ENCODE measurements at regions not wholly inside any gene's neighbourhood (a gene's known extent, or its start where the extent isn't known, plus 50 kb on each side); places are given as distances from the start of the nearest gene placed in this dataset.

- Histone ChIP-seq H3K27me3 (ENCODE audit: control insufficient read depth, insufficient read depth, low read length) (no peaks in the 10 kb centered on the region), H3K4me1 (ENCODE audit: control insufficient read depth, insufficient read depth, low read length) (no peaks in the 10 kb centered on the region), H3K9me3 (ENCODE audit: control insufficient read depth, low read depth, low read length) (no peaks in the 10 kb centered on the region), H3K36me3 (ENCODE audit: control insufficient read depth, insufficient read depth, low read length) (no peaks in the 10 kb centered on the region), H3K4me3 (ENCODE audit: low read length) (no peak overlapping the region), H3K27ac (ENCODE audit: low read length) (no peak overlapping the region)
- WGBS (ENCODE audit: insufficient coverage, low lambda C conversion rate), result 100% methylated on average over 1 of the region's 4 CpGs
- no peak for DNase-seq
Observed at GRCh38 chr21:15254111-15254510, 189.3 kb upstream of the NRIP1 start.

GRCh38 chr21:15255261-15255660 lies 190.5 kb upstream of the NRIP1 start:
- Histone ChIP-seq H3K27me3 (ENCODE audit: control insufficient read depth, insufficient read depth, low read length) (no peaks in the 10 kb centered on the region), H3K4me1 (ENCODE audit: control insufficient read depth, insufficient read depth, low read length) (no peaks in the 10 kb centered on the region), H3K4me3 (ENCODE audit: low read length) (no peak overlapping the region), H3K27ac (ENCODE audit: low read length) (no peak overlapping the region), H3K36me3 (ENCODE audit: control insufficient read depth, insufficient read depth, low read length) (no peaks in the 10 kb centered on the region), H3K9me3 (ENCODE audit: control insufficient read depth, low read depth, low read length) (no peaks in the 10 kb centered on the region)
- no peak for DNase-seq
- WGBS (ENCODE audit: insufficient coverage, low lambda C conversion rate), result no CpG with 5 or more reads among the region's 7 CpGs

- no peaks in the 10 kb centered on the region for H3K4me1 ChIP-seq (ENCODE audit: control insufficient read depth, insufficient read depth, low read length)
- no peak overlapping the region for H3K27ac ChIP-seq (ENCODE audit: low read length)
- no peaks in the 10 kb centered on the region for H3K27me3 ChIP-seq (ENCODE audit: control insufficient read depth, insufficient read depth, low read length)
- H3K36me3 ChIP-seq (ENCODE audit: control insufficient read depth, insufficient read depth, low read length), result no peaks in the 10 kb centered on the region
- DNase-seq, result no peak
- H3K4me3 ChIP-seq (ENCODE audit: low read length), result no peak overlapping the region
- no peaks in the 10 kb centered on the region for H3K9me3 ChIP-seq (ENCODE audit: control insufficient read depth, low read depth, low read length)
Observed at GRCh38 chr21:15255763-15256162, 191.0 kb upstream of the NRIP1 start.

- H3K27ac ChIP-seq (ENCODE audit: low read length), result no peak overlapping the region
- H3K9me3 ChIP-seq (ENCODE audit: control insufficient read depth, low read depth, low read length), result no peaks in the 10 kb centered on the region
- H3K36me3 ChIP-seq (ENCODE audit: control insufficient read depth, insufficient read depth, low read length), result no peaks in the 10 kb centered on the region
- no peak overlapping the region for H3K4me3 ChIP-seq (ENCODE audit: low read length)
- H3K4me1 ChIP-seq (ENCODE audit: control insufficient read depth, insufficient read depth, low read length), result no peaks in the 10 kb centered on the region
- DNase-seq, result no peak
- no peaks in the 10 kb centered on the region for H3K27me3 ChIP-seq (ENCODE audit: control insufficient read depth, insufficient read depth, low read length)
Observed at GRCh38 chr21:15256996-15257395, 192.2 kb upstream of the NRIP1 start.

- Histone ChIP-seq H3K4me3 (ENCODE audit: low read length) (no peak overlapping the region), H3K27me3 (ENCODE audit: control insufficient read depth, insufficient read depth, low read length) (no peaks in the 10 kb centered on the region), H3K4me1 (ENCODE audit: control insufficient read depth, insufficient read depth, low read length) (no peaks in the 10 kb centered on the region), H3K36me3 (ENCODE audit: control insufficient read depth, insufficient read depth, low read length) (no peaks in the 10 kb centered on the region), H3K9me3 (ENCODE audit: control insufficient read depth, low read depth, low read length) (no peaks in the 10 kb centered on the region), H3K27ac (ENCODE audit: low read length) (no peak overlapping the region)
- 100% methylated on average over 3 of the region's 4 CpGs for WGBS (ENCODE audit: insufficient coverage, low lambda C conversion rate)
- DNase-seq, result no peak
Observed at GRCh38 chr21:15257646-15258045, 192.8 kb upstream of the NRIP1 start.

GRCh38 chr21:15259824-15260223 lies 195.0 kb upstream of the NRIP1 start:
- Histone ChIP-seq H3K27ac (ENCODE audit: low read length) (no peak overlapping the region), H3K27me3 (ENCODE audit: control insufficient read depth, insufficient read depth, low read length) (no peaks in the 10 kb centered on the region), H3K4me3 (ENCODE audit: low read length) (no peak overlapping the region), H3K4me1 (ENCODE audit: control insufficient read depth, insufficient read depth, low read length) (no peaks in the 10 kb centered on the region), H3K9me3 (ENCODE audit: control insufficient read depth, low read depth, low read length) (no peaks in the 10 kb centered on the region), H3K36me3 (ENCODE audit: control insufficient read depth, insufficient read depth, low read length) (no peaks in the 10 kb centered on the region)
- no peak for DNase-seq
- WGBS (ENCODE audit: insufficient coverage, low lambda C conversion rate), result 100% methylated on average over 1 of the region's 1 CpG

GRCh38 chr21:15260604-15261003 lies 195.8 kb upstream of the NRIP1 start:
- H3K27ac ChIP-seq (ENCODE audit: low read length), result no peak overlapping the region
- no peaks in the 10 kb centered on the region for H3K4me1 ChIP-seq (ENCODE audit: control insufficient read depth, insufficient read depth, low read length)
- 100% methylated on average over 1 of the region's 4 CpGs for WGBS (ENCODE audit: insufficient coverage, low lambda C conversion rate)
- no peaks in the 10 kb centered on the region for H3K36me3 ChIP-seq (ENCODE audit: control insufficient read depth, insufficient read depth, low read length)
- no peak overlapping the region for H3K4me3 ChIP-seq (ENCODE audit: low read length)
- no peaks in the 10 kb centered on the region for H3K27me3 ChIP-seq (ENCODE audit: control insufficient read depth, insufficient read depth, low read length)
- no peak for DNase-seq
- H3K9me3 ChIP-seq (ENCODE audit: control insufficient read depth, low read depth, low read length), result no peaks in the 10 kb centered on the region

GRCh38 chr21:15264084-15264665 lies 199.4 kb upstream of the NRIP1 start:
- Histone ChIP-seq H3K36me3 (ENCODE audit: control insufficient read depth, insufficient read depth, low read length) (no peaks in the 10 kb centered on the region), H3K27ac (ENCODE audit: low read length) (no peak overlapping the region), H3K4me1 (ENCODE audit: control insufficient read depth, insufficient read depth, low read length) (no peaks in the 10 kb centered on the region), H3K4me3 (ENCODE audit: low read length) (no peak overlapping the region), H3K9me3 (ENCODE audit: control insufficient read depth, low read depth, low read length) (no peaks in the 10 kb centered on the region), H3K27me3 (ENCODE audit: control insufficient read depth, insufficient read depth, low read length) (no peaks in the 10 kb centered on the region)
- no peak for DNase-seq
- 83% methylated on average over 1 of the region's 2 CpGs for WGBS (ENCODE audit: insufficient coverage, low lambda C conversion rate)

GRCh38 chr21:15272171-15272570 lies 207.4 kb upstream of the NRIP1 start:
- H3K27ac ChIP-seq (ENCODE audit: low read length), result no peak overlapping the region
- H3K36me3 ChIP-seq (ENCODE audit: control insufficient read depth, insufficient read depth, low read length), result no peaks in the 10 kb centered on the region
- no peak overlapping the region for H3K4me3 ChIP-seq (ENCODE audit: low read length)
- WGBS (ENCODE audit: insufficient coverage, low lambda C conversion rate), result no CpG with 5 or more reads among the region's 4 CpGs
- no peaks in the 10 kb centered on the region for H3K4me1 ChIP-seq (ENCODE audit: control insufficient read depth, insufficient read depth, low read length)
- no peaks in the 10 kb centered on the region for H3K9me3 ChIP-seq (ENCODE audit: control insufficient read depth, low read depth, low read length)
- DNase-seq, result no peak
- H3K27me3 ChIP-seq (ENCODE audit: control insufficient read depth, insufficient read depth, low read length), result no peaks in the 10 kb centered on the region

- H3K4me3 ChIP-seq (ENCODE audit: low read length), result no peak overlapping the region
- WGBS (ENCODE audit: insufficient coverage, low lambda C conversion rate), result no CpG with 5 or more reads among the region's 2 CpGs
- H3K36me3 ChIP-seq (ENCODE audit: control insufficient read depth, insufficient read depth, low read length), result no peaks in the 10 kb centered on the region
- no peak for DNase-seq
- no peaks in the 10 kb centered on the region for H3K27me3 ChIP-seq (ENCODE audit: control insufficient read depth, insufficient read depth, low read length)
- no peaks in the 10 kb centered on the region for H3K4me1 ChIP-seq (ENCODE audit: control insufficient read depth, insufficient read depth, low read length)
- no peak overlapping the region for H3K27ac ChIP-seq (ENCODE audit: low read length)
- no peaks in the 10 kb centered on the region for H3K9me3 ChIP-seq (ENCODE audit: control insufficient read depth, low read depth, low read length)
Observed at GRCh38 chr21:15272591-15272990, 207.8 kb upstream of the NRIP1 start.

GRCh38 chr21:15273244-15273643 lies 208.4 kb upstream of the NRIP1 start:
- Histone ChIP-seq H3K4me3 (ENCODE audit: low read length) (no peak overlapping the region), H3K4me1 (ENCODE audit: control insufficient read depth, insufficient read depth, low read length) (no peaks in the 10 kb centered on the region), H3K27me3 (ENCODE audit: control insufficient read depth, insufficient read depth, low read length) (no peaks in the 10 kb centered on the region), H3K36me3 (ENCODE audit: control insufficient read depth, insufficient read depth, low read length) (no peaks in the 10 kb centered on the region), H3K9me3 (ENCODE audit: control insufficient read depth, low read depth, low read length) (no peaks in the 10 kb centered on the region), H3K27ac (ENCODE audit: low read length) (no peak overlapping the region)
- DNase-seq, result no peak
- no CpG with 5 or more reads among the region's 2 CpGs for WGBS (ENCODE audit: insufficient coverage, low lambda C conversion rate)
